Naive thymus-derived CD4-positive, alpha-beta T cell (primary cell): ENCODE measurements at regions not wholly inside any gene's neighbourhood (a gene's known extent, or its start where the extent isn't known, plus 50 kb on each side); places are given as distances from the start of the nearest gene placed in this dataset.

Experiments
- ATAC-seq: fragments of 150-1000 bp; cut with Tn5 transposase; 2 replicates; pipeline ENCODE4 v1.10.0; 2021; ENCODE audit warnings: mild to moderate bottlenecking, moderate library complexity
- CTCF ChIA-PET: fragments of 350-600 bp; sonication (Branson Sonifier 250); formaldehyde crosslinking; loops from one replicate; lab custom pipeline; 2021; ENCODE audit warnings: antibody characterized with exemption; lab: Charles Lee
- POLR2A ChIA-PET: fragments of 350-600 bp; sonication (Branson Sonifier 250); formaldehyde crosslinking; loops from one replicate; lab custom pipeline; 2021; ENCODE audit warnings: antibody characterized with exemption, inconsistent platforms; lab: Charles Lee
- DNase-seq, 9 donors: peaks; one replicate each; pipeline versions ENCODE4 v3.0.0 to v3.0.0-alpha.2; 2020 to 2022; ENCODE audit warnings: mixed read lengths in 1 of 9
- H3K27ac ChIP-seq: one replicate; pipeline ENCODE4 v1.7.0; 2013; ENCODE audit warnings: mild to moderate bottlenecking, low read depth, low read length, moderate library complexity
- H3K27me3 ChIP-seq, 2 donors: one replicate each; pipeline ENCODE4 v1.7.0; 2013; ENCODE audit warnings: low read length in 2 of 2, mild to moderate bottlenecking in 2 of 2, moderate library complexity in 2 of 2; ENCODE audit not compliant: control insufficient read depth in 2 of 2, insufficient read depth in 2 of 2
- H3K36me3 ChIP-seq, 3 experiments: 1 replicate in 2 of 3; 2 replicates in 1 of 3; pipeline ENCODE4 v1.7.0; 2013; ENCODE audit warnings: low read length in 3 of 3, mild to moderate bottlenecking in 3 of 3, moderate library complexity in 1 of 3; ENCODE audit not compliant: insufficient read depth in 3 of 3, control insufficient read depth in 2 of 3
- H3K4me1 ChIP-seq, 2 donors: one replicate each; pipeline ENCODE4 v1.7.0; 2013; ENCODE audit warnings: low read length in 2 of 2, mild to moderate bottlenecking in 2 of 2, moderate library complexity in 1 of 2; ENCODE audit not compliant: control insufficient read depth in 2 of 2, insufficient read depth in 2 of 2
- H3K4me3 ChIP-seq: 2 replicates; pipeline ENCODE4 v1.7.0; 2013; ENCODE audit warnings: mild to moderate bottlenecking, low read length
- H3K9me3 ChIP-seq, 3 experiments: 1 replicate in 2 of 3; 2 replicates in 1 of 3; pipeline ENCODE4 v1.7.0; 2013; ENCODE audit warnings: low read length in 3 of 3; ENCODE audit not compliant: control insufficient read depth in 2 of 3
- H3K27ac Mint-ChIP-seq, 9 donors: one replicate each; pipeline ENCODE4 v1.8.0; 2020 to 2022; ENCODE audit warnings: mixed read lengths in 9 of 9, mild to moderate bottlenecking in 8 of 9, moderate library complexity in 5 of 9, inconsistent platforms in 2 of 9
- H3K27me3 Mint-ChIP-seq, 5 donors: one replicate each; pipeline ENCODE4 v1.8.0; 2021 to 2022; ENCODE audit warnings: mixed read lengths in 5 of 5, mild to moderate bottlenecking in 1 of 5
- H3K36me3 Mint-ChIP-seq, 5 donors: one replicate each; pipeline ENCODE4 v1.8.0; 2020 to 2022; ENCODE audit warnings: mixed read lengths in 5 of 5, mild to moderate bottlenecking in 3 of 5, inconsistent platforms in 1 of 5
- H3K4me1 Mint-ChIP-seq, 7 donors: one replicate each; pipeline ENCODE4 v1.8.0; 2020 to 2022; ENCODE audit warnings: mixed read lengths in 7 of 7, mild to moderate bottlenecking in 3 of 7, inconsistent platforms in 1 of 7
- H3K4me3 Mint-ChIP-seq, 10 donors: one replicate each; pipeline ENCODE4 v1.8.0; 2020 to 2022; ENCODE audit warnings: mild to moderate bottlenecking in 10 of 10, mixed read lengths in 10 of 10, moderate library complexity in 6 of 10, inconsistent platforms in 2 of 10
- H3K9me3 Mint-ChIP-seq, 11 donors: one replicate each; pipeline ENCODE4 v1.8.0; 2020 to 2022; ENCODE audit warnings: mixed read lengths in 11 of 11, mild to moderate bottlenecking in 4 of 11, inconsistent platforms in 1 of 11, moderate library complexity in 1 of 11
- intact Hi-C, 2 donors: fragments of 100-400 bp; cut with micrococcal nuclease; formaldehyde crosslinking; loops; one replicate each; pipeline ENCODE4 v1.15.1; 2023

- no peaks in the 10 kb centered on the region for H3K27me3 ChIP-seq
- intact Hi-C loops: no loop called here
- H3K27ac ChIP-seq: no peak overlapping the region
- no peak overlapping the region for H3K4me3 ChIP-seq
- peaks cover 0 to 5% (median 0%) of the 10 kb centered on the region in 11 donors for H3K9me3 Mint-ChIP-seq
- no peaks in the 10 kb centered on the region for H3K9me3 ChIP-seq
- ChIA-PET POLR2A (no interaction called here), CTCF (no interaction called here)
- no peak for DNase-seq
- no peaks in the 10 kb centered on the region for H3K4me1 Mint-ChIP-seq
- ATAC-seq: no peak
- H3K4me1 ChIP-seq: no peaks in the 10 kb centered on the region
- H3K27me3 Mint-ChIP-seq: peaks cover 0 to 34% (median 5%) of the 10 kb centered on the region in 5 donors
- no peak overlapping the region for H3K4me3 Mint-ChIP-seq
- no peak overlapping the region for H3K27ac Mint-ChIP-seq
- no peaks in the 10 kb centered on the region for H3K36me3 ChIP-seq
- no peaks in the 10 kb centered on the region for H3K36me3 Mint-ChIP-seq
Observed at GRCh38 chr1:214991691-214992315, 90.7 kb upstream of the KCNK2 start.

GRCh38 chr1:214993419-214993818, 89.1 kb upstream of the KCNK2 start:
- DNase-seq (no peak), ATAC-seq (no peak)
- Mint-ChIP-seq H3K4me1 (no peaks in the 10 kb centered on the region), H3K4me3 (no peak overlapping the region), H3K27me3 (peaks cover 0 to 38% (median 0%) of the 10 kb centered on the region in 5 donors), H3K9me3 (peaks cover 0 to 5% (median 0%) of the 10 kb centered on the region in 11 donors), H3K27ac (no peak overlapping the region), H3K36me3 (no peaks in the 10 kb centered on the region)
- no peaks in the 10 kb centered on the region for H3K27me3 ChIP-seq
- ChIA-PET POLR2A (no interaction called here), CTCF (no interaction called here)
- no peaks in the 10 kb centered on the region for H3K9me3 ChIP-seq
- H3K4me3 ChIP-seq: no peak overlapping the region
- intact Hi-C loops: no loop called here
- no peak overlapping the region for H3K27ac ChIP-seq
- H3K4me1 ChIP-seq: no peaks in the 10 kb centered on the region
- no peaks in the 10 kb centered on the region for H3K36me3 ChIP-seq

- H3K9me3 ChIP-seq: no peaks in the 10 kb centered on the region
- Mint-ChIP-seq H3K27me3 (peaks cover 0 to 20% (median 0%) of the 10 kb centered on the region in 5 donors), H3K9me3 (peaks cover 0 to 5% (median 0%) of the 10 kb centered on the region in 11 donors), H3K4me1 (no peaks in the 10 kb centered on the region), H3K27ac (no peak overlapping the region), H3K36me3 (no peaks in the 10 kb centered on the region), H3K4me3 (no peak overlapping the region)
- H3K27ac ChIP-seq: no peak overlapping the region
- ChIA-PET POLR2A (no interaction called here), CTCF (no interaction called here)
- no peak for ATAC-seq
- H3K4me1 ChIP-seq: no peaks in the 10 kb centered on the region
- no peak overlapping the region for H3K4me3 ChIP-seq
- peaks cover 0 to 2% of the 10 kb centered on the region in 2 donors for H3K27me3 ChIP-seq
- DNase-seq: no peak
- no peaks in the 10 kb centered on the region for H3K36me3 ChIP-seq
- intact Hi-C loops: no loop called here
Observed at GRCh38 chr1:214997685-214998084, 84.9 kb upstream of the KCNK2 start.

GRCh38 chr1:215001419-215002021, 81.0 kb upstream of the KCNK2 start:
- H3K4me1 Mint-ChIP-seq: no peaks in the 10 kb centered on the region
- POLR2A ChIA-PET: no interaction called here
- DNase-seq (no peak), ATAC-seq (no peak)
- no peak overlapping the region for H3K27ac Mint-ChIP-seq
- H3K27me3 Mint-ChIP-seq: peaks cover 0 to 7% (median 0%) of the 10 kb centered on the region in 5 donors
- no peak overlapping the region for H3K27ac ChIP-seq
- no peaks in the 10 kb centered on the region for H3K9me3 ChIP-seq
- intact Hi-C loops: no loop called here
- peaks cover 0 to 5% (median 0%) of the 10 kb centered on the region in 11 donors for H3K9me3 Mint-ChIP-seq
- no peaks in the 10 kb centered on the region for H3K4me1 ChIP-seq
- no peaks in the 10 kb centered on the region for H3K36me3 Mint-ChIP-seq
- peaks cover 0 to 2% of the 10 kb centered on the region in 2 donors for H3K27me3 ChIP-seq
- H3K36me3 ChIP-seq: no peaks in the 10 kb centered on the region
- no peak overlapping the region for H3K4me3 ChIP-seq
- H3K4me3 Mint-ChIP-seq: no peak overlapping the region
- CTCF ChIA-PET: no interaction called here

- Histone ChIP-seq H3K4me1 (no peaks in the 10 kb centered on the region), H3K4me3 (no peak overlapping the region), H3K36me3 (no peaks in the 10 kb centered on the region), H3K27ac (no peak overlapping the region), H3K9me3 (no peaks in the 10 kb centered on the region), H3K27me3 (peaks cover 0 to 2% of the 10 kb centered on the region in 2 donors)
- Mint-ChIP-seq H3K4me1 (no peaks in the 10 kb centered on the region), H3K9me3 (peaks cover 0 to 5% (median 0%) of the 10 kb centered on the region in 11 donors), H3K36me3 (no peaks in the 10 kb centered on the region), H3K27me3 (peaks cover 0 to 5% (median 0%) of the 10 kb centered on the region in 5 donors), H3K27ac (no peak overlapping the region), H3K4me3 (no peak overlapping the region)
- ChIA-PET POLR2A (no interaction called here), CTCF (no interaction called here)
- intact Hi-C loops: no loop called here
- ATAC-seq: no peak
- no peak for DNase-seq
Observed at GRCh38 chr1:215002471-215002870, 80.1 kb upstream of the KCNK2 start.

- H3K9me3 Mint-ChIP-seq: peaks cover 0 to 1% (median 0%) of the 10 kb centered on the region in 11 donors
- Histone ChIP-seq H3K4me1 (no peaks in the 10 kb centered on the region), H3K4me3 (no peak overlapping the region), H3K36me3 (no peaks in the 10 kb centered on the region), H3K9me3 (no peaks in the 10 kb centered on the region), H3K27me3 (peaks cover 0 to 2% of the 10 kb centered on the region in 2 donors), H3K27ac (no peak overlapping the region)
- no peaks in the 10 kb centered on the region for H3K27me3 Mint-ChIP-seq
- H3K27ac Mint-ChIP-seq: no peak overlapping the region
- DNase-seq (no peak), ATAC-seq (no peak)
- H3K4me1 Mint-ChIP-seq: no peaks in the 10 kb centered on the region
- no peaks in the 10 kb centered on the region for H3K36me3 Mint-ChIP-seq
- intact Hi-C loops: no loop called here
- no peak overlapping the region for H3K4me3 Mint-ChIP-seq
- ChIA-PET CTCF (no interaction called here), POLR2A (no interaction called here)
Observed at GRCh38 chr1:215003686-215004085, 78.9 kb upstream of the KCNK2 start.
